Left renal cortex interstitium (tissue), 4 donors: ENCODE measurements at regions not wholly inside any gene's neighbourhood (a gene's known extent, or its start where the extent isn't known, plus 50 kb on each side); places are given as distances from the start of the nearest gene placed in this dataset.
"Not testable (repeated sequence)": the region's sequence is repeated elsewhere in the genome, so short reads cannot be mapped to it uniquely, and the experiment has no call there.

Experiments
- DNase-seq, 4 donors: peaks; one replicate each; pipeline ENCODE4 v3.0.0-alpha.2; 2013; ENCODE audit warnings: low read depth in 4 of 4, low spot score in 2 of 4, missing footprints in 1 of 4

GRCh38 chr6:120274547-120274946 is 925.0 kb upstream of the MAN1A1 start:
- no peak for DNase-seq

GRCh38 chr6:120273411-120273810 is 923.9 kb upstream of the MAN1A1 start:
- DNase-seq: no peak

- DNase-seq: no peak
Observed at GRCh38 chr6:120272038-120272437, 922.5 kb upstream of the MAN1A1 start.

- DNase-seq: not testable (repeated sequence)
Observed at GRCh38 chr6:120268256-120268655, 918.7 kb upstream of the MAN1A1 start.

GRCh38 chr6:120262354-120262753 is 912.8 kb upstream of the MAN1A1 start:
- no peak for DNase-seq

GRCh38 chr6:120260636-120261035 is 911.1 kb upstream of the MAN1A1 start:
- no peak for DNase-seq

- DNase-seq: no peak
Observed at GRCh38 chr6:120254651-120255050, 905.1 kb upstream of the MAN1A1 start.

- no peak for DNase-seq
Observed at GRCh38 chr6:120248451-120248850, 898.9 kb upstream of the MAN1A1 start.

- no peak for DNase-seq
Observed at GRCh38 chr6:120237221-120237620, 887.7 kb upstream of the MAN1A1 start.

- no peak for DNase-seq
Observed at GRCh38 chr6:120230008-120230407, 880.4 kb upstream of the MAN1A1 start.

- DNase-seq: no peak
Observed at GRCh38 chr6:120228297-120228696, 878.7 kb upstream of the MAN1A1 start.

- DNase-seq: no peak
Observed at GRCh38 chr6:120219339-120219738, 869.8 kb upstream of the MAN1A1 start.

GRCh38 chr6:120214088-120214499 is 864.5 kb upstream of the MAN1A1 start:
- no peak for DNase-seq

- no peak for DNase-seq
Observed at GRCh38 chr6:120211955-120212792, 862.6 kb upstream of the MAN1A1 start.

GRCh38 chr6:120202878-120203277 is 853.3 kb upstream of the MAN1A1 start:
- DNase-seq: no peak

GRCh38 chr6:120200853-120201252 is 851.3 kb upstream of the MAN1A1 start:
- no peak for DNase-seq

- DNase-seq: no peak
Observed at GRCh38 chr6:120198033-120198432, 848.5 kb upstream of the MAN1A1 start.

GRCh38 chr6:120186080-120186479 is 836.5 kb upstream of the MAN1A1 start:
- no peak for DNase-seq

GRCh38 chr6:120173250-120173649 is 823.7 kb upstream of the MAN1A1 start:
- DNase-seq: no peak

- DNase-seq: no peak
Observed at GRCh38 chr6:120164531-120164930, 815.0 kb upstream of the MAN1A1 start.

GRCh38 chr6:120157873-120158272 is 808.3 kb upstream of the MAN1A1 start:
- no peak for DNase-seq

- DNase-seq: no peak
Observed at GRCh38 chr6:120147071-120147871, 797.7 kb upstream of the MAN1A1 start.
